Activated T-cell treated with anti-CD3 and anti-CD28 coated beads, Interleukin-2, amount 50 U/mL, for 48 hours (primary cell): ENCODE measurements at regions not wholly inside any gene's neighbourhood (a gene's known extent, or its start where the extent isn't known, plus 50 kb on each side); places are given as distances from the start of the nearest gene placed in this dataset.
"Not testable (repeated sequence)": the region's sequence is repeated elsewhere in the genome, so short reads cannot be mapped to it uniquely, and the experiment has no call there.

ENCODE experiments used
- DNase-seq, 2 experiments: peaks; one replicate each; pipeline ENCODE4 v3.0.0-alpha.2; 2020

DNA sequence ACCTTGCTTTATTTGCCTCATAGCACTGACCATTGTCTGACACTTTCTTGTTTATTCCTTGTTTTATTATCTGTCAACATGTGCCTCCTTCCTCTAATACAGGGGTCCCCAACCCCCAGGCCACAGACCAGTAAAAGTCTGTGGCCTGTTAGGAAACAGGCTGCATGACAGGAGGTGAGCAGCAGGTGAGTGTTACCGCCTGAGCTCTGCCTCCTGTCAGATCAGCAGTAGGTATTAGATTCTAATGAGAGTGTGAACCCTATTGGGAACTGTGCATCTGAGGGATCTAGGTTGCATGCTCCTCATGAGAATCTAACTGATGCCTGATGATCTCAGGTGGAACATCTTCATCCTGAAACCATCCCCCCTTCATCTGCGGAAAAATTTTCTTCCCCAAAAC lies 228.0 kb downstream of the HINT1 start:
- no peak for DNase-seq

DNA sequence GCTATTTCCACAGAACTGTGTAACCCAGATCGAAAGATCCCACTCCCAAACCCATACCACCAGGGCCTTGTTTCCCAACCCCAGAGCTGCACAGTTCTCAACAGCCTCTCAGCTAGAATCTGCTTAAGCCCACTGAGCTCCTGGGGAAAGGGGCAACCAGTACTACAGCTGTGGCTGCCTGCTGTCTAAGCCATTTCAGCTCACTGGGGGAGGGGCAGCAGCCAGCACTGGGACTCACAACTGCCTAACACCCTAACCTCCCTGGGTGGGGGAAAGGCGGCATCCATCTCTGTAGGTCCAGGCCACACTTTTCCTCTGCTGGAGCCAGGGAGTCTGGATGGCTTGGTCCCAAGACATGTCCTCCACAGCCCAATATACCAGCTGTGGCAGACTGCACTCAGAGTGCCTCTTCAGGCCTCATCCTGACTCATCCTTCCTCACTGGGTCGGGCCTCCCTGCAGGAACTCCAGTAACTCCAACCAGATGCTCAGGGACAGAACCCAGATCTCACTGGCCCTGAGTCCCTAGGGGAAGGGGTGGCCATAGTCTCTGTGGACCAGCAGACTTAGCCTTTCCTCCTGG lies 241.4 kb downstream of the HINT1 start:
- no peak for DNase-seq

DNA sequence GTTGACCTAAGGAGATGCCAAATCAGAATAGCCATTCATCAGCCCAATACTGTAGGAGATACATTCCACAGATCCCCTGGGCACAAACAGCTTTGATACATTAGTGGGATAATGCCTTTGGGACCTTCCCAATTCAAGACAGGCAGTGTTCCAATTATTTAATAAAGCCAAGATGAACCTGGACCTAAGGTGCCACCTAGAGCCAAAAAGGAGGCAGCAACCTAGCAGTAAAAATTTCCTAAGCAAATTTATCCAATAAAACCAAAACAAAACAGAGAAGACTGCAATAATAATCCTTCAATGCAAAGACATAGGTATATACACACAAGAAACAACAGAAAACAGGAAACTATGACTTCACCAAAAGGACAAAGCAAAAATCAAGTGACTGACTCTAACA lies 253.0 kb downstream of the HINT1 start:
- DNase-seq, result no peak

DNA sequence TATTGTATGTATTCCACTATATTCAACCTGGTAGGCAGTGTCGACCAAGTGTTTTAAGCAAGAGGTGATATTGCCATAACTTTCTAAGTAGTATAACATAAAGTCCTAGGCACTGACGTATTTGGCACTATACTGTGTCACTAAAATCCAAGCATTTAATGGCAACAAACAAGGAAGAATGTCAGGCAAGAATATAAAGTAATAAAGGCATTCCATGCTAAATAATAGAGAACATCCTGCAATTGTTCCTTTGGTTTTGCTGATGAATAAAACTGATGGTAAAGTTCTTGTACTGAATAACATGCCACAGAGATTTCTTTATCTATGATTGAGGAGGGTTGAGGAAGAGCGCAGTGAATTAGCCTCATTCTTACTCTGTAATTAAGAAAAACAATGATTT lies 256.9 kb downstream of the HINT1 start:
- no peak for DNase-seq

DNA sequence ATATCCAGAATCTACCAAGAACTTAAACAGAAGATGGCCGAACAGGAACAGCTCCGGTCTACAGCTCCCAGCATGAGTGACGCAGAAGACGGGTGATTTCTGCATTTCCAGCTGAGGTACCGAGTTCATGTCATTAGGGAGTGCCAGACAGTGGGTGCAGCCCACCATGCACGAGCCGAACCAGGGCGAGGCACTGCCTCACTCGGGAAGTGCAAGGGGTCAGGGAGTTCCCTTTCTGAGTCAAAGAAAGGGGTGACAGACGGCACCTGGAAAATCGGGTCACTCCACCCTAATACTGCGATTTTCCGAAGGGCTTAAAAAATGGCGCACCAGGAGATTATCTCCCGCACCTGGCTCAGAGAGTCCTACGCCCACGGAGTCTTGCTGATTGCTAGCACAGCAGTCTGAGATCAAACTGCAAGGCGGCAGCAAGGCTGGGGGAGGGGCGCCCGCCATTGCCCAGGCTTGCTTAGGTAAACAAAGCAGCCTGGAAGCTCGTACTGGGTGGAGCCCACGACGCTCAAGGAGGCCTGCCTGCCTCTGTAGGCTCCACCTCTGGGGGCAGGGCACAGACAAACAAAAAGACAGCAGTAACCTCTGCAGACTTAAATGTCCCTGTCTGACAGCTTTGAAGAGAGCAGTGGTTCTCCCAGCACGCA lies 267.4 kb downstream of the HINT1 start:
- DNase-seq, result not testable (repeated sequence)

DNA sequence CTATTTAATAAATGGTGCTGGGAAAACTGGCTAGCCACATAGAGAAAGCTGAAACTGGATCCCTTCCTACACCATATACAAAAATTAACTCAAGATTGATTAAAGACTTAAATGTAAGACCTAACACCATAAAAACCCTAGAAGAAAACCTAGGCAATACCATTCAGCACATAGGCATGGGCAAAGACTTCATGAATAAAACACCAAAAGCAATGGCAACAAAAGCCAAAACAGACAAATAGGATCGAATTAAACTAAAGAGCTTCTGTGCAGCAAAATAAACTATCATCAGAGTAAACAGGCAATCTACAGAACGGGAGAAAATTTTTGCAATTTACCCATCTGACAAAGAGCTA lies 267.9 kb downstream of the HINT1 start:
- not testable (repeated sequence) for DNase-seq

DNA sequence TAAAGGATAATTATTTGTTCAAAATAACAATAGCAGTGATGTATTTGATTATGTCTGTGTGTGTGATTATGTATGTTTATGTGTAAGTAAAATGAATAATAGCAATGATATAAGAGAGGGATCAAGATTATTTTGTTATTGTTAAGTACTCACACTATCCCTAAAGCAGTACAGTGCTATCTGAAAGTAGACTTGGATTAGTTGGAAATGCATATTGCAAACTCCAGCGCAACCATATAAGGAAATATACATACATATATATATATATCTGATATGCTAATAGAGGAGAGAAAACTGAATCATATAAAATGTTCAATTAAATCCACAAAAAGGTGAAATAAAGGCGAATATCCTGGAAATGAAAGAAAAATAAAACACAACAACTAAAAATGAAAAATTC lies 268.4 kb downstream of the HINT1 start:
- DNase-seq, result no peak

DNA sequence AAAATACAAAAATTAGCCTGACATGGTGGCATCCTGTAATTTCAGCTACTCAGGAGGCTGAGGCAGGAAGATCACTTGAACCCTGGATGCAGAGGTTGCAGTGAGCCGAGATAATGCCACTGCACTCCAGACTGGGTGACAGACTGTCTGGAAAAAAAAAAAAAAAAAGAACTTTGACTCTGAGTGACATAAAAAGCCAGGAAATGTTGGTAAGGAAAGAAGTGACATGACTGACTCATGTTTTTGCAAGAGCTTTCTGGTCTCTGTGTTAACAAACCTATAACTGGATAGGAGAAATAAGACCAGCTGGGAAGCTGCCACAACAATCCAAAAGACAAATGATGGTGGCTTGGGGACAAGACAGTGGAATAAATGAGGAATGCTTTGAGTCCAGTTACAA lies 272.1 kb downstream of the HINT1 start:
- no peak for DNase-seq

DNA sequence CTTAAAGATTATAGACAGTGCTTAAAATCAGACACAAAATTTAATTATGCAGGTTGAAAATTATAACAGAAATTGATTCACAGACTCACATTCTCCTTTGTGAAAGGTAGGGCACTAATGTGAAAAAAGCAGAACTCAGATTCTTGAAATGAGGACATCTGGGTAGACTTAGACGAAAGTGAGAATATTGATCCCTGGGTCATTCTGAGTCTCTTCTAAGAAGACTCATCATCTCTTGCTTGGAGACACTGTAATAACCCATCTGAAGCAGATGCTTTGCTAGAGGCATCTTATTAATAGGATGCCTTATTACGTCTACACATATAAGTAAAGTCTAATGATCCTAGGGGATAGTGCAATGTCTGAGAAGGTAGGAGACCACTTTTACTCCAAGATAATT lies 274.4 kb downstream of the HINT1 start:
- no peak for DNase-seq

DNA sequence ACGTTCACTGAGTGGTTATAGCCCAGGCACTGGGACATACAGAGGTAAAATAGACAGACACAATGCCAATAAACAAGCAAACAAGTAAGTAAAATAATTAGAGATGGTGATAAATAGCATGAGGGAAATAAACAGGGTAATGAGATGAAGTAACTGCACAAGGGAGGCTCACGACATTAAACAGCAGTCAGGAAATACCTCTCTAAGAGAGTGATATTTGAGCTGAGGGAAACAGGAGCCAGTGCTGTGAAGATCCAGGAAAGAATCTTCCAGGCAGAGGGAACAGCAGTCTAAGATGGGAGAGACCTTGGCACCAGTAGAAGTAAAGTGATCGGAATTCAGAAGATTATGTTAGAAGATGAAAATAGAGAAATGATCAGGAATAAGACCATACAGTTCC lies 279.4 kb downstream of the HINT1 start:
- DNase-seq, result no peak

DNA sequence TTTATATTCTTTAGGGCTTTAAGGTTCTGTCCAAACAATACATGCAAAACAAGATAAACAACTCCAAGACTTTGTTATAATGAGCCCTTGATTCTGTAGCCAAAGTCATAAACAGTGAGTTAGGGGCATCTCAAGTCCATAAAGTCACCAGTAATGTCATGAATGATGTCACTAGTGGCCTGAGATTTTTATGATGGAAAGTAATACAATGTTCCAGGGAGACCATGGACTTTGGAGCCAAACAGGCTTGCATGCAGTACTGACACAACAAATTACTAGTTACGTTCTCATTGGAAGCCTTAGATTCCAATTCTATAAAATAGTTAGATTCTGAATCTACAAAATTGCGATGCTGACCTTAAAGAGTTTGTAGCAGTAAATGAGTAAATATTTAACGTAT lies 280.0 kb downstream of the HINT1 start:
- DNase-seq, result no peak

DNA sequence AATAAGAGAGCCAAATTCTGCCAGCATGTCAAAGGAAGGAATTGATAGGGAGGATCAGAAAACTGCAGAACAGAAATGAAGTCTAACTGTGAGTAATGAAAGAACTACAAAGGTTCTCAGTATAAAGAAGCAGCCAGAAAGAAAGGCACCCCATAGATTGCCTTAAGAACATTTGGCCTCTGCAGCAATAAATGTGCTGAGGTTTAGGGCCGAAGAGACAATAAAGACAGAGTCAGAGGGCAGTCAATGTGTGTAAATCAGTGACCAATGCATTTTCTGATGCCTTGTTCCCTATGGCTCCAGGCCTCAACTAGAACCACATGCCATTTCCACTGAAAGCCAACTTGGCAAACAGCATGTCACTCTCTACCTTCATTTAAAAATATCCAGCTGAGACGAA lies 281.0 kb downstream of the HINT1 start:
- DNase-seq, result no peak

DNA sequence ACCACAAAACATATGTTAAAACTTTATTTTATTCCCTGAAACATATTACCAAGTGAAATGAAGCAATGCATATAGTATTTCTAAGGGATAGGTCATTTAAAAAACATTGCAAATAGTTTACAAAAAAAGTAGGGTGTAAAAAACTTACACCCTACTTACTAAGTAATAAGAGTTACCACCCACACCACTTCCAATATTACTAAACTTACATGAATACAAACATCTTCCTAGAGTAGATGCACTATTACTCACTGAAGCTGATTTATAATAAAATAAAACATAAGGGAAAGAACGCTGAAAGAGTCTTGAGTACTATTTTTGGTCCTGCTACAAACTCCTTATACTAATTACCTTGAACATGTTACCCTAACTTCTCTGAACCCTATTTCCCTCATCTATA lies 289.4 kb downstream of the HINT1 start:
- no peak for DNase-seq

DNA sequence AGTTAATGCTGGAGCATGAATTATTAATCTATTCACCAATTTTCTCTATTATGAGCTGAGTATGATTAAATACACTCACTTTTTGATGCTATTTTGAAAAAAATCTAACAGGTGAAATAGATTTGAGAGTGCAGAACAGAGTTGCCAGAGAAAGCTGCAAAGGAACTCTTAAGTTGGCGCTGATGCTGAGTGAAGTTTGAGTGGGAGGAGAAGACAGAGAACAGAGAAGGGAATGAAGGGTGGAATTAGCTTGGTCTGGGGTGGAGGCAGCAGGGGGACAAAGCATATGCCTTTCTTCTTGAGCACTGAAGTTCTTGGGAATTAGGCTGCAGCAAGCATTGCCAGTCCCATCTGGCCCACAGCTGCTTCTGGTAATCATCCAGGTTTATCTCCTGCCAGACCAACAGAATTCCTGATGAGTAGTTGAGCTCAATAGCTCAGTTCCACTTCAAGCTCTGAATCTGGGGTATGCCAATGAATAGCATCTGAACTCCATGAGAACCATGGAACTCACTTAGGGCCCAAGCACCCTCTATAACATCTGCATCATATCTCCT lies 290.1 kb downstream of the HINT1 start:
- DNase-seq, result no peak

DNA sequence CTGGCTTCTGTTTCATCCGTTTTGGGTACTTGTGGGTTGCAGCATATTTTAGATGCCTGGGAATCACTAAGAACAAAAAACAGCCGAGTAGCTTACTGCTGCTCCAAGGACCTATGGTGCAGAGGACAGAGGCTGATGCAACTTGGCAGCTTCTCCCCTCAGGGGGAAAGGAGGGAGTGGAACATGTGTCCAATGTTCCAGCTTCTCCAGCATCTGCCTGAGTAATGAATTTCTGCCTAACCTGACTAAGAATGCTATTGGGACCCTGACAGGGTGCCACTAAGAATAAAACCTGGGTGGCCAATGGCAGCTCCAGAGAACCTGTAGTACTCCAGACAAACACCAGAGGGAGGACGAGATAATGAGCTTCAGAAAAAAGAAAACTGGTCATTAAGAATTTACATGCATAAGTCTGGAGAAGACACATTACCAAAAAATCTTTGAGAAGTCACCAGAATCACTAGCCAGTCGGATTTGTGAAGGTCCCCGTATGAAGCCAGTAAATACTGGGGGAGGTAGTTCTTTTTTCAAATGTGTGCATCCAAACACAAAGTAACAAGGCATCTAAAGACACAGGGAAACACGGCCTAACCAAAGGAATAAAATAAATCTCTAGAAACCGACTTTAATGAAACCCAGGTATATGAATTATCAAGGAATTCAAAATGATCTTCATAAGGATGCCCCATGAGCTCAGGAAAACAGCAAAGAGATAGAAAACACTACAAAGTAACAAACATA lies 293.5 kb downstream of the HINT1 start:
- DNase-seq, result peak; percentile 40 to 48

DNA sequence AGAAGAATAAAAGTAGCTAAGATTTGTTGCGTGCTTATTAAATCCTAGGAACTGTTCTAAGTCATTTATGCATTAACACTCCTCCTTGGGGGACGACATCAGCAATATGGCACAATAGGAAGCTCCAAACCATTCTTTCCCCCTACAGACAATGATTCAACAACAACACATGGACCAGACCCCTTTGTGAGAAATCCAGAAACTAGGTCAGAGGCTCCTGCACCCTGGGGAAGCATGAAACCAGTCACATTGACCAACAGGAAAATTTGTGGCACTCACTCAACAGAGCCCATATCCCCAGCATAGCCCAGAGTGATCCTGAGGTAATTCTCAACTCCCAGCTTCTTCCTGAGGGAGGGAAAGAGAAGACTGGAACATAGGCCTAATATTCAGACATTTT lies 294.4 kb downstream of the HINT1 start:
- DNase-seq, result no peak

DNA sequence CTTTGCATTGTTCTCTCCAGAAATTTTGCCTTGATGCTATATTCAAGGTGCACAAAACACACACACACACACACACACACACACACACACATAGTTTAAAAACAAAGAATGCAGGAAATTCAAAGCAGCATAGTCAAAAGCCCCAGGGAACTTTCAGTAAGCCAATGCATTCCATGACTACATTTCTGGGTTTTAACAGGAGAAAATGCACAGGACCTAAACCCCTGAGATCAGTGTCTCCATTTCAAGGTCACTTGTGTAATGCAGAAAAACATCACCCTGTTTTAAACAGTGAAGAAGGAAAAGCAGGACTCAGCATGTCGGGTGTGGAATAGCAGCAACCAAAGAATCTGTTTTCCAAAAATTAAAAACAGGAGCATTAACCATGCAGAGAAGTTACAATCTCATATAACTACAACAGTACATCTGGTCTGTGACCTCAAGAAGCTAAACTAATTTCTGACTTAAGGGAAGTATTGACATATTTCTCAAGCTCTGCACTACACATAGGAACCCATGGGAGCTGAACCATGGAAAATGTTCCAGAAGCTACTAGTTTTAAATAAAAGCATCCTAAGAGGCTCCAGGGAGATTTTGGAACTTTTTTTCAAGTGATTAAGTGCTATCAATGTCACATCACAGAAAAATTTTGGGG lies 296.7 kb downstream of the HINT1 start:
- no peak for DNase-seq

DNA sequence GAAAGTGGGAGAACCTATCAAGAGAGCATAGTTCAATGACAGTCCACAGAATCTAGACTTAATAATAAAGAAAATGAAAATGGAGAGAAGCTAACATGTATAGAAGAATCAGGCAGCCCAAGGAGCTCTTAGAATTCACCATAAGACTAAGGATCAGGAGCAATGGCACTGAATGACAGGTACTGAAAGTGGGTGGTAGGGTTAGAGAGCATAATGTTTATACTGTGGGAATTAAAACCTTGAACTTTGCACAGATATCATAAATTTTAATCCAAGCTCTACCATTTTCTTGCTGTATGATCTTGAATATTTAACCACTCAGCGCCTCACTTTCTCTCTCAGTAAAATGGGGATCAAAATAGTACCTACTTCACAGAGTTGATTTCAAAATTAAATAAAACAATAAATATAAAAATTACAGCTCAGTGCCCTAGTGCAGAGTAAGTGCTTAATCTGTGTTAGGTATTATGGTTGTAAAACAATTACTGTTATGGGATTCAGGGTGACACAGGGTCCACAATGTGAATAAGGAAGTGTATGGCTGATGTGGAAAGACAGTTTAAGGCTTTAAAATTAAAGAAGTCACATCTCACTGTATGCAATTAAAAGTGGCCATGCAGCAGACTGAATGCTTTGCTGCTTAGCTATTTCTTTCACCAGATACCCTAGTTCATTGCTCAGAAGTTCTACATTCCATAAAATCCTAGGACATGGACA lies 319.8 kb downstream of the HINT1 start:
- DNase-seq, result no peak

DNA sequence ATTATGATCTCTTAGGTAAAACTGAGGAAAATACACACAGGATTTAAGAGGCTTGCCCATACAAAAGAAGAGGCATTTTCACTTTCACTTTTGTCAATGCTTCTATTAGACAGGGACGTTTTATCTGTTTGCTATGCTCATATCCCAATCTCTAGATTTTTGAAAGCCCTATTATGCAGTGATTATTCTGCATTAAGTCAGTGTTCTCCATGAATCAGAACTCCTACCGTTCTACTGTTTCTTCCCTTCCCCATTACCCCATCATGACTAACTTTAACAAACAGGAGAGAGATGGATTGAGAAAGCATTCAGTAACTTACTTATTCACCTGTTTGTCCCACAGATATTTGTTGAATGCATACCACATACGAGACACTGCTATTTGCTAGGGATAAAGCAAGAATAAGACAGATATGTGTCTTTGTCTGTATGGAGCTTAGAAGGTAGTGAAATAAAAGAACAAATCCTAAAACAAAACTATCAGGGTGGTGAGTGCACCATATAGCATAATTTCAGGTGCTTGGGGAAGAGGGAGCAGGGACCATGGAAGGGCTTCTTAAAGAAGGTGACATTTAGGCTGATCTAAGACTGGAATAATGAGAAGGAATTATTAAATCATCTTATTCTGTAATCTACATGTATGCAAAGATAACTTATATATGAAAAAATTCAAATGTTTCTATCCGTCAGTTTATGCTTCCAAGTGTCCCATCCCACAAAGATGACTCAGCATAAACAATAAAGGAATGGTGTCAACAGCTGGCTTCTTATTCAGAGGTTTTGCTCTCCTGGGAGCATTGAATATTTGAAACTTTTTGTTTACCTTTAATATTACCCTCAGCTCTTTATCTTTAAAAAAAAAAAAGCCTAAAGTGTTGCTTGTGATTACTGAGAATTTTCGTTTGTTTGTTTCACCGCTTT lies 328.1 kb downstream of the HINT1 start:
- DNase-seq, result no peak

DNA sequence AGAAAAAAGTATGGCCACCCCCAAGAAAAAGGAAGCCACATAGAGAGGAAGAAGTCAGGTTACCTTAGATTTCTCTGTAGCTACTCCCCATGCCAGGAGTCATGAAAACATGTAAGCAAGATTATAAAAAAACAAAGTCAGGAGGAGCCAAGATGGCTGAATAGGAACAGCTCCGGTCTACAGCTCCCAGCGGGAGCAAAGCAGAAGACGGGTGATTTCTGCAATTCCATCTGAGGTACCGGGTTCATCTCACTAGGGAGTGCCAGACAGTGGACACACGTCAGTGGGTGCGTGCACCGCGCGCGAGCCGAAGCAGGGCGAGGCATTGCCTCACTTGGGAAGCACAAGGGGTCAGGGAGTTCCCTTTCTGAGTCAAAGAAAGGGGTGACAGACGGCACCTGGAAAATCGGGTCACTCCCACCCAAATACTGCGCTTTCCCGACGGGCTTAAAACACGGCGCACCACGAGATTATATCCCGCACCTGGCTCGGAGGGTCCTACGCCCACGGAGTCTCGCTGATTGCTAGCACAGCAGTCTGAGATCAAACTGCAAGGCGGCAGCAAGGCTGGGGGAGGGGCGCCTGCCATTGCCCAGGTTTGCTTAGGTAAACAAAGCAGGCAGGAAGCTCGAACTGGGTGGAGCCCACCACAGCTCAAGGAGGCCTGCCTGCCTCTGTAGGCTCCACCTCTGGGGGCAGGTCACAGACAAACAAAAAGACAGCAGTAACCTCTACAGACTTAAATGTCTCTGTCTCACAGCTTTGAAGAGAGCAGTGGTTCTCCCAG lies 347.3 kb downstream of the HINT1 start:
- not testable (repeated sequence) for DNase-seq

DNA sequence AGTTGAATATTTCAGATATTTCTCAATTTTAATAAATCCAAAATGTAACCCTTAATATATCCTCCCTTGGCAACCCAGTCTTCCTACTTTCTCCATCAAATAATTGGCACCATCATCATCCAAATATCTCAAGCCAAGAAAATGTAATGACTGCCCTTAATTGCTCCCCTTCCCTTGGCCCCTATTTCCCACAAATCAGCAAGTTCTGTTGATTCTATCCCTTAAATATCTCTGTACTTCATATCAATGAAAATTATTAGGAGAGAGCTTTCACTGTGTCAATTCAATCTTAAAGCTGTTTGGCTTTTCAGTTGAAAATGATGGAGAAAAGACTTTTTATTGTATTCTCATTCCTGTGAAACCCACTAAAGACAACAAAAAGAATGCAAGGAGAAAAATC lies 349.8 kb downstream of the HINT1 start:
- no peak for DNase-seq
